GM21786 (cell line): ENCODE measurements at regions not wholly inside any gene's neighbourhood (a gene's known extent, or its start where the extent isn't known, plus 50 kb on each side); places are given as distances from the start of the nearest gene placed in this dataset.

Source experiments
- ATAC-seq: cut with Tn5 transposase; IDR thresholded peaks from one replicate; pipeline ENCODE4 v1.9.1; 2021; ENCODE audit not compliant: unreplicated experiment

DNA sequence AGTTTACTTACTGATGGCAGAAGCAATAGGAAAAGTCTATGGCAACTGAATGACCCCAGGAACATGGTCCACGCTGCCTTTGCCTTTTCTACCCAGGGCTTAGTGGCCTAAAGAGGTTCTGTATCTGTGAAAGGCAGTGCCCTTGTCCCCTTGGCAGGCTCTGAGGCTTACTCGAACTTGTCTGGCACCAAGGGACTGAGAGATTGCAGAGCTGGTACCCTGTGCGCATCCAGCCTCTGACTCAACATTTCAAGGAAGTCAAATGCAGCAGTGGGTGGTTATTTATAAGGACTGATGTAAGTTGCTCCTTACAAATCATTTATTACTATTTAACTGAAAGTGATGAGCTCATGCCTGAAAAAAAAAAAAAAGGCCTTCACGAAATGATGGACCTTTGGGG, 299.9 kb upstream of the MYOCD start:
- ATAC-seq = no peak

DNA sequence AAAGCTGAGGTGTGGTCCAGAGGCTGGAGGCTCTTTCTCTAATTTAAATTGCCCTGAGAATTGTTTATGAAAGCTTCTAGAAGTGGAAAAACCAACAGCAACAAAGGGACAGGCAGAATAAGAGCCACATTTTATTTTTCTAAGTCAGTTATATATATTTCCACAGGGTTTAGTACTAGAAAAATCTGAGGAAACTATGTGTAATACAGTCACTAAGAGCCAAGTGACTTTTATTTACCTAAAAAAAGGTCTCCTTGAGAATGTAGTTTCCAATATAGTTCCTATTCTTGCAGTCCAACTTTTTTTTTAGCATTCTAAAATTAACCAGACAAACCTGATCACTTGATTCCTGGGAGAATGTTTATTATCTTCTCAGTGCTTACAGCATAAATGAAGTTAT, 296.6 kb upstream of the MYOCD start:
- ATAC-seq = no peak

DNA sequence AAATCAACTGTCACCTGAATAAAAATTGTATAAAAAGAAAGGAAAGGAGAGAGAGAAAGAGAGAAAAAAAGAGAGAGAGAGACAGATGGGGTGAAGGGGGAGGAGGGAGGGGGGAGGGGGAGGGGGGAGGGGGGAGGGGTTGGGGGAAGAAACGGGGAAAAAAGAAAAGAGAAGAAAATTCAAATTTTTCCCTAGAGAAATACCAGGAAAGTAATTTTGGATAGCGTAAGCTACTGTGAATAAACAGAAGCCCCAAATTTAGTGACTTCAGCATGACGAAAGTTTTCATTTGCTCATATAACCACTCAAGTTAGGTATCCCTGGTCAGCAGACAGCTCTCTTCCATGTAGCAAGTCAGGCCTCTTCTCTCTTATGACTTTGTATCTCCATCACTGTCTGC, 289.4 kb upstream of the MYOCD start:
- ATAC-seq = no peak

DNA sequence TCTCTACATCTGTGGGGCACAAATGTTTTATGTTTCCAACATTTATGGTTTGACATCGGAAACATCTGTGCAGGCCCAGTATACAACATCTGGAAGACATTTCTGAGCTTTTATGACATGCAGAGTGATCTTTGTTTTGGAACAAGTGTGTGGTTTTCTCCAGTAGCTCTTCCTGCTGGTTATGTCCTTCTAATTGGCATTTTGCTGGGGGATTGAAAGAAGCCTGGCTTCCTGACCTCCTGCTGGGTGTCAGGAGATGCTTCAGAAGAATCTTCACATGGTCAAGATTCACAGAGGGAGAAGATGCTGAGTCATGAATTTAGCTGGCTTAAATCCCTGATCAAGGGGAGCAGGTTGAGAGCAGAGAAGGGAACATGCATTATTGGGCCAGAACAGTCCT, 279.5 kb upstream of the MYOCD start:
- ATAC-seq = no peak

DNA sequence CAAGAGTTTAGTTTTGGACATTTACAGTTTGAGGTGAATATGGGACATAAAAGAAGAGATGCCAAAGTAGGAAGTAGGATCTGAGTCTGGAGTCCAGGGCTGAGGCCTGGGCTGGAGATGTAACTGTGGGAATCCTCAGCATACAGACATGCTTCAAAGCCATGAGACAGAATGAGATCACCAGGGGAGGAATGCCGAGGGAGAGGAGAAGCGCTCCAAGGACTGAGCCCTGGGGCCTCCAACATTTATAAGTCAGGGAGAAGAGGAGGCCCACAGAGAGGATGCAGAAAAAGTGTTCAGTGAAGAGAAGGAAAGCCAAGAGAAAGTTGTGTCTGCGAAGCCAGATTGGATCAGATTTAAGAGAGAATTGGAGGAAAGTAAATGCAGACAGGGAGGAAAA, 277.5 kb upstream of the MYOCD start:
- no peak for ATAC-seq

DNA sequence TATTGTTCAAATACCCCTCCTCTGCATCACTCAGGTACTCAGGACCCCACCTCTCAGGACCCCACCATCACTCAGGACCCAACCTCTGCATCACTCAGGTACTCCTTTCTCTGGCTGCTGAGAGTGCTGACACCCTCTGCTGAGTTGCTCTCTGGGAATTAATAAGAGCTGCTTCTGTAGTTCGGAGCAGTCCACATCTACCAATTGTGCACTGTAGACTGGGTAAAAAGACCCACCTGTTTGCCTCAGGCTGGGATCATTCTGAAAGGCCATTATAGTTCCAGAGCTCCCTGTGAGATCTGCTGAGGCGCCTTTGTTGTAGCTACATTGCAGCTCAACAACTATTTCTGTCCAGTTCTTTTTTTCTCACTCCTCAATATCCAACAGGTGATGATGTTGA, 276.3 kb upstream of the MYOCD start:
- no peak for ATAC-seq

DNA sequence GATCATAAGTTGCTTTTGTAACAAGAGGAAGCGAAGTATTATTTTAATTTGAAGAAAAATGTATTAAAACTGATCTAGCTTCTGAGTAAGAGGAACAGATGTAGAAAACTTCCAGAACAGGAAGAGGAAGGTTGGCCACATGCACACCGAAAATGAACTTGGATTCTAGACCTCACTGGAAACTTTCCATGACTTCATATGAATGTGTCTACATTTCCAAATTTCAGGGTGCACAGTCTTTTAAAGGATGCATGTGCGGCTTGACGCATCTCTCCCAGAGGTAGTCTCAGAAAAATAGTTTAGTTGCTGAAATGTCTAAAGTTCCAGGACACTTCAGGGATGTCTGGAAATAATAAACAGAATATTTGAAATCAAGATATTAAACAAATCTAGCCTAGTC, 275.1 kb upstream of the MYOCD start:
- no peak for ATAC-seq

DNA sequence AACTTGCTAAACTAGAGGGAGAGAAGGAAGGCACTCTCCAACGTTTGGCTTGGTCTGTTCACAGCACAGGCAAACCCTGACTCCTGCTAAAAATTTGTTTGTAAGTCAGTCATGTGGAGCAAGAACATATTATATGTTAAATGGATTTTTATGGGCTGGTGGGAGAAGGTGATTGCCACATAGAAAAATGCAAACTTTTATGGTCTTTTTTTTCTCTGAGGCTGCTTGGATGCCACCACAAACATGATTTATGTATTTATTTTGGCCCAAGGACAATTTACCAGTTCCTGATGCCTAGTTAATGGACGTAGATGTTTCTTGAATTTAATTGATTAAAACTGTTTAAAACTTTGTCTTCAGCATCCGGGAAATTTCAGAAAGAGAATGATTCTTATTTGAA, 274.2 kb upstream of the MYOCD start:
- no peak for ATAC-seq

DNA sequence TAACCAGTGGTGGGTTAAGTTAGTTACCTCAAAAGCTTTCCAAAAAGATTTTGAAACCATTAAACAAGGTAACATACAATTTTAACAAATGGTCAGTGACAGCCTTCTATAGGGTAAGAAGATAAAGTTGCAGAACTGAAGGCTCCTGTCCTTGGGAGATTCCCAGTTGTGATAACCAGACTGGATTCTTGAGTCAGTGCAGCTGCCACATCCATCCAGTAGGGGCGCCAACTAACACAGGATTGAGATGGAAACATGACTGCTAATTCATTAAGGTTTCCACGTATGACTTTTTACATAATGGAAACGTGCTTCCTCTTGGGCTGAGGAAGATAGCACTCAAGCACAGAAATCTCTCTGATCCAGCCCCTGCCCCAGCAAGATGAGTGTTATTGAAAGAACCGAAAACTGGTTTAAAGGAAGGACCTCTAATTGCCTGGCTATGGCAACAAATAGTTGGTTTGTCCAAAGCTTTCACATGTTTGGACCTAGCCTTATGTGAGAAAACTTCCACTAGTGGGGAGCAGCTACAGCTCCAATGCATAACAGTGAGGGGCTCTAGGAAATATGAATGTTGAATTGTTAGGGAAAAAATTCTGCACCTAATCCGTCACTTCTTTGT, 269.8 kb upstream of the MYOCD start:
- ATAC-seq = no peak

DNA sequence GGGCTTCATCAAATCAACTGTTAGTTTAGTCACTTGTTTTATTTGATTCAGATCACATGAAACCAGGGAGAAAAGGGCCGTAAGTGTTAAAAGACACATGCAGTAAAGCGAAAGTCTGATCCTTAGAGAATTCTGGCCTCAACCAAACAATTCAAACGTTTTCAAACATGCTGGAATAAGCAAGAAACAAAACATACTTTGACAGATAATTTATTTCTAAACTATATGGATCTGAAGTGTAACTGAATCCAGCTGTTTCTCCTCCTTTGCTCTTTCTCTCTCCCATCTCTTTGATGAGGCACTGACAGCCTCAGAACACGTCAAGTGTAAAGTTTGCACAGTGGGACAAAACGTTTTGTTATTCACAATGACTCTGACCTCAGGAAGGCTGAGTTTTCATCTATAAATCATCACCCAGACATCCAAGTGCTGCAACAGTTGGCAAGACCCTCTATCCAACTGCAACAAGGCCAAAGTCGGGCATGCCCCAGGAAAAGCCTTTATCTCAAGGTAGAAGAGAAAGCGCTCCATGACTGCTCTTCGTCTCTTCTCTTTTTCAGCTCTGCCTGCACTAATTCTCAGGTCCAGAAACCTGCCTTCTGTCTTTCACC, 267.1 kb upstream of the MYOCD start:
- no peak for ATAC-seq

DNA sequence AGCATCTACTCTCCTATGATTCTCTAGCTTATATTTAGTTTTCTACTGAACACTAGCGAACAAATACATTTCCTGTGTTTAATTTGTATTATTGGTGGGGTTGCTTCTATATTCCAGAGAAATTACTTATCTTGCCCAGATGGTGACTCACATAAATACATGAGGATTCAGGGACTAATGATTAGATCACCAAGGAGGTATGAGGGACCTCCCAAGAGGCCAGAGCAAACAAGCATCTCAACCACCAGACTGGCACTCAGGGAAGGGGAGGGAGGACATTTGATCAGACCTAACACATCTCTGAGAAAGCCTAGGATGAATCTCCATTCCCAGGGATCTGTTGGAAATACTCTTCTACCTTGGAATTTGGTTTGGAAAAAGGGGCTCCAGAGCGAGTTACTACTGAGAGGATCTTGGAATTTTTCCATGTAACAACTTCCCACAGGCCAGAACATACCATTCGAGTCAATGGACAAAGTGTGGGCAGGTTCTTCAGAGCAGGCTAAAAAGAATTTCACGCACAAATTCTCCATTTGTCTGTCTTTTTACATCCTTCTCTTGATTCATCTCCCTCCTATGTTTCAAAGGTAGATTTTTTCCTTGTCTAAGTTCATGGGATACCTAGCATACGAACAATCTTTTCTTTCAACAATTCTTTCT, 262.6 kb upstream of the MYOCD start:
- ATAC-seq = no peak

DNA sequence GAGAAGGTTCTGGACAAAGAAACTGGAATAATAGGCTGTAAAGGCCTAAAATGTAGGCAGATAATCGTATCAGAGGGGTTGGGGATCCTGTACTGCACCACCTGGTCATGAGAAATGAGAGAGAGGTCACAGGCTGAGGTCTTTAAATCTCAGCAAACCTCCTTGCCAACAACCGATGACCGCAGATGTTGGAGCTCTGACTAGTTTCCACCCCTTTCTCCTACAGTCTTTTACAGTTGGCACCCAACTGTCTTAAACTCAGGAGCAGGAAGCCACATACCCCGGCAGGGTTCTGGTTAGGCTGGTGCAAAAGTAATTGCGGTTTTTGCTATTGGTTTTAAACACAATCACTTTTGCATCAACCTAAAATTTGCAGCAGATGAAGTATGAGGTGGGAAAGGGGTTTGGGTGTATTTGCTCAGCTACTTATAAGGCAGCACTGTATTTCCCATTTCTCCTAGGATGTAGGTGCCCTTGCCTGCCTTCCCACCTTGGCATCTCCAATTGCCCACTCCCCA, 261.8 kb upstream of the MYOCD start:
- no peak for ATAC-seq

DNA sequence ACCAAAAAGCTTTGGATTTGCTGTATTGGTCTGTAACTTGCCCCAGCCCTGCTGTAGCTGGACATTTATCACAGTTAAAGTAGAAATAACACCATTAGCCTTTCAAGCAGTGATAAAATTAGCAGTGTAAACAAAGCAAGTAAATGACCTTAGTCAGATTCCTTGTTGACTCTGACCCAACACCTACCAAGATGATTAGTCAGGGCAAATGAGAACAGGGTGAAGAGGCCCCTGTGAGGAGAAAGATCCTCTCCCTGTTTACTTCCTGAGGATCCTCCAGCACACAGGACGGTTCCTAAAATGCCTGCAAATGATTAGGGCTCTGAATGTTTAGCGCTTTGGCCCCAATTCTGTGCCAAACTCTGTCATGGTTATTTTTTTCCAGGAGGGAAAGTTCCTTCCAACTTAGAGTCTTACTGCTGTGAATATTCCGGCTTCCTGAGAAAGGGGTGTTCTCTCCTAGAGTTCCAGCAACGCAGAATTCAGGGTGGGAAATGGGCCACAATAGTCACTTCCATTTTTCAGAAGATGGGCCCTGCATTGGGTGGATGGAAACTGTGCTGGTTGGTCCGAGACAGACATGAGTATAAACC, 259.0 kb upstream of the MYOCD start:
- no peak for ATAC-seq

DNA sequence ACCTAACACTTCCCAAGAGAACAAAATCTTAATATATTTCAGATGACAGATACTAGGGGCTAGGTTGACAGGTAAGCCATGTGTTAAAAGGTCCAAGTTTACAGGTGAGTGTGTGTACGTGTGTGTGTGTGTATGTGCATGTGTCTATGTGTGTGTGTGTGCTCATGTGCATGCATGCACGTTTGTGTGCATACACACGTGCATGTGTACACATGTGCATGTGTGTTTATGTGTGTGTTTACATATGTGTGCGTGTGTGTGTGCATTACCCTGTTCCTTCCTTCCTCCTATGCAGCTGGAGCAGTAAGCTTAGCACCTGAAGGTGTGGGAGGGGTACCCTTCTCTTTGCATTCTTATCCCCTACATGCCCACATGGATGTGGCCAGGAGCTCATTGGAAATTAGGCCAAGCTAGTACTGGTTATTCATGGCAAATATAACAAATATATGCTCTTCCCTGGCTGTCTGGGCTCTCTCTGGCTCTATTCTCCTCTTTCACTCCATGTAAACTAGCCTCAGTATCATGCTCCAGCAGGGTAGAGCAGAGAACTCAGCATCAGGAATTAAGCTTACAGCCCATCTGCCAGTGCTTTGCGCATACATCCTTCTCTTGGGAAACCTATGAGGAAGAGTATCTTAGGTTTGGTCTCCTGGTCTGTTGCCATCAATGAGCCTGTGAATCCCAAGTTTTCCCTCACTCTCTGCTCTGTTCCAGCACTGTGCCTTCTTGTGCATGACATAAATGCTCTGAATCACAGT, 258.0 kb upstream of the MYOCD start:
- ATAC-seq = no peak

DNA sequence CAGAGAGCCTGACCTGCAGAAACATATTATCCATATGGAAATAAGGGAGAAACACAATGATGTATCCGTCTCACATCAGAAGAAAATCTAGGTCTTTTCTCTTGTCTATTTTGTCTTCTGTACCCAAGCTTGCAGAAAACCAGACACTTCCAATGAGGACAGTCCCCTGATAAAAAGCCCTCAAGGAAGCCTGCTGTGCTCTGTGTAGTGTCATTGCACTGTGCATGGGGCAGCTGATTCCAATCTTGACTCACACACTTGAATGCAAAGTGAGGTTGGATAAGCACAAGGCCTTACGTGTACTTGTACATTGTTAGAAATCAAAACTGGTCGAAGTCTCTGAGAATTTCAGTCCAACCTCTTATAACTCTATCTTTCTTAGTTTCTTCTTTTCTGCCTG, 256.6 kb upstream of the MYOCD start:
- no peak for ATAC-seq

DNA sequence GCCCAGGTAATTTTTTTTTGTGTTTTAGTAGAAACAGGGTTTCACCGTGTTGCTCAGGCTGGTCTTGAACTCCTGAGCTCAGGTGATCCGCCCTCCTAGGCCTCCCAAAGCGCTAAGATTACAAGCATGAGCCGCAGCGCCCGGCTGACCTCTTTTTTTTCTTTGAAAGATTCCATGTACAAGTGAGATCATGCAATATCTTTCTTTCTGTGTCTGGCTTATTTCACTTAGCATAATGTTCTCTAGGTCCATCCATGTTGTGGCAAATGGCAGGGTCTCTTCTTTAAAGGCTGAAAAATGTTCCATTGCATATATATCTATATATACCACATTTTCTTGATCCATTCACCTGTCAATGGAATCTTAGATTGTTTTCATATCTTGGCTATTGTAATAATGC, 255.0 kb upstream of the MYOCD start:
- no peak for ATAC-seq

DNA sequence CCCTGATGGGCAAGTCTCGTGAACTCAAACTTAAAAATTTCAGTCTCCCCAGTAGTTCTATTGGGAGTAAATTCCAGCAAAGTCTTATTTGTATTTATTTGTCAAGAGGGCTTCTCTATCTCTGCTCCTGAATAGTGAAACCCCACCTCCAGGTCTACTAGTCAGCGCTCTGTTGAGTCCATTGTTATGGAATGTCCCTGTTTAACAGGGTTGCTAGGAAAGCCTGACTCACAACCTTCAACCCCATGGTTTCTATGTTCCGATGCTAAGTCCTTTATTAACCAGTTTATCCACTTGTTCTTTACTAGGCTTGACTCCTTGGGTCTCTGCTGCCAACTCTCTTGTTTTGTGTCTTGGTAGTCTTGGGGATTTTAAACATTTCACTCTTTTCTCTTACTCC, 250.7 kb upstream of the MYOCD start:
- ATAC-seq = no peak

DNA sequence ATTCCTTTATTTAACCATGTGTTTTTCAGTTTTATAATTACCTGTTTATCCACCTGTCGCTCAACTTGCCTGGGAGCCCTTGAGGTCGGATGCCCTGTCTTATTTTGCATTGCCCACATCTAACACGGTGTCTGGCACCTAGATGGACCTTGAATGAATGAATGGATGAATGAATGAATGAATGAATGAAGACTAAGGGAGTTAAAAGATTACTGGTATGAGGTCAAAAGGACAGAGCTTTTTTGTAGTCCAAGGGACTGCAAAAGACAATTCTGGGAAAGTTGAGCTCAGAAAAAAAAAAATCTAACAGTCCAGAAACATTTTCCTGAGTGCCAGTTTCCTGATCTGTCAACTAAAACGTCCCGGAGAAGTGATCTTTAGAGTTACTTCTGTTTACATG, 244.6 kb upstream of the MYOCD start:
- ATAC-seq = no peak

DNA sequence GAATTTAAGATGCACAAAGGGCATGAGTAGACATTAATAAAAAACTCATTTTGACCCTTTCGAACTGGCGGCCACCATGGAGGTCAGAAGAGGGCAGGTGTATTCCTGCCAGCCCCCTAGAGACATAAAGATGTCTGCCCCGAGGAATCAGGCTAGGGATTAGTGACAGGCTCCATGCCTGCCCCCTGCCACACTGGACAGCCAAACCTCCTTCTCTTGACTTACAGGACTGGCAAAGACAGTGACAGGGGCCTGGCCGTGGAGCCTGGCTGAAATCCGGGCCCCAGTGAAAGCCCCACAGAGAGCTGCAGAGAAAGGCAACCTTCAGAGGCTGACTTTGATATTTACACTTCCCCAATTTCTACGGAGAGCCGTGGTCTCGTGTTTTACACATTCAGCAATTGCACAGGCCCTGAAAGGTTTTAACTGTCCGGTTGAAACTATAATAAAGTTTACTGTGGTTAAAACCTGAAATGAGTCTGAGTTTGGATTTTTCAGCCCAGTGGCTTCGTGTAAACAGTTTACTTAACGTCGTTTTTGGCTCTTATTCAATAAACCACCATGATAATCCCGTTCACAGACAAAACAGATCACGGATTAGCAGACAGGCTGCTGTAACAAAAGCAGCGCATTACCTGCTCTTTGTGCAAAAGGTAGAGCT, 243.9 kb upstream of the MYOCD start:
- peak; percentile 84 for ATAC-seq

DNA sequence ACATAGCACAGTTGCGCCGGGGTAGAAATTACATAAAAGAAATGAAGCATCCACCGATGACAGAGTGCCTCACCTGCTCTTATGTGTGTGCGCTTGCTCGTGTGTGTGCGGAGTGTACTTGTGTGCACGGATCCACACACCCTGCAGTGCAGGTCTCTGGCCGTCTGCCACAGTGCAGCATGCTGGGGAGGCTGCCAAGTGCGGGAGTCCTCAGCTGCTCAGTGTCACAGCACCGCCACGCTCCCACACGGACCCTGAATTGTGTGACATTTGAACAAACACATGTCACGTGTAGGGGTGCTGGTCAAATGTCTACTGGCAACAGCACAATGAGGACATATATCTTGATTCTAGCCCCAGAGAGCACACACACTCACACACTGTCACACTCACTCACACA, 243.0 kb upstream of the MYOCD start:
- ATAC-seq = no peak

DNA sequence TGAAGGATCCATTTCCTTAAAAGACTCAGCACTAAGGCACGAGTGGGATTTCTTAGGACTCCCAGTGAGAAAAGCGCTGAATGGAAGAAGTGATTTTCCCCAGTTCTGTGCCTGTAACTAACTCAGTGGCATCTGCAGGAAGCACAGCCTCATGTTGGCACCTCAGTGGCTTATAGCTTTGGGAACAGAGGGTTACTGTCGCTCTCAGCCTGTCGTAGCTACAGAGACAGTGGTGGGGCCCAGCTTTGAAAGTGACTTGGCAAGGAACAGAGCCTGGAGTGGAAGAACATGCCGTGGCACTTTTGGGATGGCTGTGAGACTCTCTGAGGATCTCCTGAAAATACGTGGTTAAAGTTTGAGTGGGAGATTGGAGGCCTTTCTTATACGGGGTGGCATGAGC, 242.4 kb upstream of the MYOCD start:
- ATAC-seq = no peak
